ENCODE measurements at regions not wholly inside any gene's neighbourhood (a gene's known extent, or its start where the extent isn't known, plus 50 kb on each side); places are given as distances from the start of the nearest gene placed in this dataset.

GRCh38 chr1:221161571-221162041 lies 282.4 kb downstream of the HLX start:
- TF ChIP-seq EZH2 (IDR thresholded peaks at IDR 0.05; ENCODE audit: insufficient read depth, poor library complexity, severe bottlenecking) (no peak), EZH2phosphoT487 (IDR thresholded peaks at IDR 0.05; ENCODE audit: insufficient read depth, low read depth) (no peak)
